Right cardiac atrium (tissue), 5 donors: ENCODE measurements at regions not wholly inside any gene's neighbourhood (a gene's known extent, or its start where the extent isn't known, plus 50 kb on each side); places are given as distances from the start of the nearest gene placed in this dataset.
"Not testable (repeated sequence)": the region's sequence is repeated elsewhere in the genome, so short reads cannot be mapped to it uniquely, and the experiment has no call there.

Experiments
- ATAC-seq, 2 donors: fragments of 200-7000 bp; cut with Tn5 transposase; one replicate each; pipeline versions ENCODE4 v1.8.0 to v1.9.1; 2020; ENCODE audit warnings: moderate library complexity in 2 of 2, mild to moderate bottlenecking in 1 of 2
- DNase-seq, 3 donors: peaks; one replicate each; pipeline ENCODE4 v3.0.0-alpha.2; 2020
- H3K27ac ChIP-seq: one replicate; pipeline ENCODE4 v1.5.1; 2013; ENCODE audit warnings: mild to moderate bottlenecking, low read length, control low read depth, moderate library complexity
- H3K27me3 ChIP-seq: one replicate; pipeline ENCODE4 v1.6.1; 2013; ENCODE audit not compliant: control insufficient read depth, insufficient read depth
- H3K4me1 ChIP-seq: one replicate; pipeline ENCODE4 v1.6.1; 2013; ENCODE audit warnings: low read length; ENCODE audit not compliant: control insufficient read depth, insufficient read depth
- H3K4me3 ChIP-seq: one replicate; pipeline ENCODE4 v1.5.1; 2013; ENCODE audit warnings: low read length, control low read depth
- H3K9me3 ChIP-seq: one replicate; pipeline ENCODE4 v1.6.1; 2013; ENCODE audit warnings: low read length; ENCODE audit not compliant: control insufficient read depth
- WGBS: extraction: QIAGEN DNeasy Blood & Tissue Kit; methylation state at CpG from one replicate; pipeline ENCODE4 v1.1.7; 2013; 5-methylcytosine and 5-hydroxymethylcytosine counted together
- intact Hi-C, 4 donors: fragments of 100-400 bp; cut with DNase I; formaldehyde crosslinking; loops; one replicate each; pipeline versions ENCODE4 v1.11.0 to v1.14.0; 2022 to 2023
- donor health status: healthy with polysubstance abuse.
- donor health status: DM: no; HTN: yes; CAD: no.
- donor health status: DM: no; HTN: no; CAD: no.
- donor health status: DM: no; HTN: yes; CAD: no; lungs with severe emphysema.
- donor health status: DM: yes; HTN: yes; CAD: no.

DNA sequence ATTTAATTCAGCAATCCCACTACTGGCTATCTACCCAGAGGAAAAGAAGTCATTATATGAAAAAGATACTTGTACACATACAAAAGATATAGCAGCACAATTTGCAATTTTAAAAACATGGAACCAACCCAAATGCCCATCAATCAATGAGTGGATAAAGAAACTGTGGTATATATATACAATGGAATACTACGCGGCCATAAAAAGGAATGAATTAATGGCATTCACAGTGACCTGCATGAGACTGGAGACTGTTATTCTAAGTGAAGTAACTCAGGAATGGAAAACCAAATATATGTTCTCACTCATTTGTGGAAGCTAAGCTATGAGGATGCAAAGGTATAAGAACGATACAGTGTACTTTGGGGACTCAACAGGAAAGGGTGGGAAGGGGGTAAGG is 102.8 kb upstream of the KCNMA1 start:
- WGBS: 97% methylated on average over 3 of the region's 3 CpGs
- H3K4me1 ChIP-seq, H3K27ac ChIP-seq, H3K9me3 ChIP-seq, H3K27me3 ChIP-seq, DNase-seq, H3K4me3 ChIP-seq, intact Hi-C loops, ATAC-seq: not testable (repeated sequence)

DNA sequence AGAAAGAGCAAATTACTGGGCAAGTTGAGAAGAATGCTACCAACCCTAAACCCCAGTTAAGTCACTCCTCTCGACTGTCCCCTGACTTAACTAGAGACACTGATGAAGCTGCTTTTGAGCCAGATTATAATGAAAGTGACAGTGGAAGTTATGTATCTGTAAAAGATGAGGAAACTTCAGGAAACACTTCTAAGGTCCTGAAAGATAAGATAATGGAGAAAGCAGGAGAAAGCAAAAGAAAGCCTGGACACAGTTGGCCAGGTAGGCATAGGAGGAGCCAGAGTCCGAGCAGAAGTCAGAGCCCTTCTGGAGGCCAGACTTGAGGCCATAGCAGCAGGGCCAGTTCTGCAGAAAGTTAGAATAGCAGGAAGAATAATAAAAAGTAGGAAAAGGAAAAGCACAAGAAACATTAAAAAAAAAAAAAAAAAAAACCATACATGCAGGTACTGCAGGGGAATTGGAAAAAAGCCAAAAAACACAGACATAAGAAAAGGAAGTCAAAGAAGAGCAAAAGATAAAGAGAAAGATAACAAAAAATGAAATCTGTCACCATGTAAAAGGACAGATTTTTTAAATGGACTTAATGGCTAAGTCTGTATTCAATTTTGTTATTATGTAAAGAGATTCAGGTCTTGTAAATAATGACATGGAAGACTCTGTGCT is 101.0 kb upstream of the KCNMA1 start:
- H3K9me3 ChIP-seq: no peaks in the 10 kb centered on the region
- WGBS: 64% methylated on average over 2 of the region's 2 CpGs
- H3K27me3 ChIP-seq: peaks cover 3% of the 10 kb centered on the region

GRCh38 chr10:77737608-77738007 is 100.0 kb upstream of the KCNMA1 start:
- H3K9me3 ChIP-seq: no peaks in the 10 kb centered on the region
- peaks cover 3% of the 10 kb centered on the region for H3K27me3 ChIP-seq
- H3K27ac ChIP-seq: no peak overlapping the region
- H3K4me3 ChIP-seq: no peak overlapping the region
- intact Hi-C loops: no loop called here
- DNase-seq (no peak), ATAC-seq (no peak)
- H3K4me1 ChIP-seq: no peaks in the 10 kb centered on the region
- WGBS: 68% methylated on average over 2 of the region's 2 CpGs

More for the DNA sequence above, 101.0 kb upstream of the KCNMA1 start:
- H3K4me3 ChIP-seq: no peak overlapping the region
- DNase-seq (no peak), ATAC-seq (no peak)
- H3K4me1 ChIP-seq: no peaks in the 10 kb centered on the region
- intact Hi-C loops: no loop called here
- no peak overlapping the region for H3K27ac ChIP-seq

- not testable (repeated sequence) for ATAC-seq, H3K4me3 ChIP-seq
- WGBS: 51% methylated on average over 5 of the region's 5 CpGs
Measured at GRCh38 chr10:77735136-77735535, 97.5 kb upstream of the KCNMA1 start.

GRCh38 chr10:77732213-77733003 is 94.8 kb upstream of the KCNMA1 start:
- peaks cover 3% of the 10 kb centered on the region for H3K27me3 ChIP-seq
- ATAC-seq: no peak
- no peaks in the 10 kb centered on the region for H3K9me3 ChIP-seq
- WGBS: 76% methylated on average over 23 of the region's 23 CpGs
- H3K4me1 ChIP-seq: no peaks in the 10 kb centered on the region
- H3K27ac ChIP-seq: no peak overlapping the region
- DNase-seq: no peak
- intact Hi-C loops: no loop called here
- H3K4me3 ChIP-seq: no peak overlapping the region

More at GRCh38 chr10:77735136-77735535, 97.5 kb upstream of the KCNMA1 start:
- DNase-seq, H3K27ac ChIP-seq, intact Hi-C loops, H3K27me3 ChIP-seq, H3K9me3 ChIP-seq, H3K4me1 ChIP-seq: not testable (repeated sequence)

DNA sequence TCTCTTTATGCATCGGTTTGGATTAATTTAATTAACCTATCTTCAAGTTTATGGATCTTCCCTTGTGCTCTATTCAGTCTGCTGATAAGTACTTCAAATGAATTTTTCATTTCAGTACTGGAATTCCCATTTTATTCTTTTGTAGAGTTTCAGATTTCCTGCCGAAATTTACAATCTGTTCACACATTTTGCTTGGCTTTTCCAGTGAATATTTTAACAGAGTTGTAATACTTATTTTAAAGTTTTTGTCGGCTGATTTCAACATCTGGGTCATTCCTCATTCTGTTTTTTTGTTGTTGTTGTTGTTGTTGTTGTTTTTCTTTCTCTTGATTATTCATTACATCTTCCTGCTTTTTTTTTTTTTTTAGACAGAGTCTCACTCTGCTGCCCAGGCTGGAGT is 89.9 kb upstream of the KCNMA1 start:
- H3K9me3 ChIP-seq: no peaks in the 10 kb centered on the region
- H3K27ac ChIP-seq: no peak overlapping the region
- no peaks in the 10 kb centered on the region for H3K27me3 ChIP-seq
- intact Hi-C loops: no loop called here
- H3K4me1 ChIP-seq: no peaks in the 10 kb centered on the region
- DNase-seq (no peak), ATAC-seq (no peak)
- H3K4me3 ChIP-seq: no peak overlapping the region
- 77% methylated on average over 3 of the region's 3 CpGs for WGBS

- Histone ChIP-seq H3K27ac (no peak overlapping the region), H3K4me1 (no peaks in the 10 kb centered on the region), H3K27me3 (no peaks in the 10 kb centered on the region), H3K9me3 (no peaks in the 10 kb centered on the region), H3K4me3 (no peak overlapping the region)
- ATAC-seq (no peak), DNase-seq (no peak)
- WGBS: 78% methylated on average over 3 of the region's 3 CpGs
- intact Hi-C loops: no loop called here
Measured at GRCh38 chr10:77726732-77727131, 89.1 kb upstream of the KCNMA1 start.

DNA sequence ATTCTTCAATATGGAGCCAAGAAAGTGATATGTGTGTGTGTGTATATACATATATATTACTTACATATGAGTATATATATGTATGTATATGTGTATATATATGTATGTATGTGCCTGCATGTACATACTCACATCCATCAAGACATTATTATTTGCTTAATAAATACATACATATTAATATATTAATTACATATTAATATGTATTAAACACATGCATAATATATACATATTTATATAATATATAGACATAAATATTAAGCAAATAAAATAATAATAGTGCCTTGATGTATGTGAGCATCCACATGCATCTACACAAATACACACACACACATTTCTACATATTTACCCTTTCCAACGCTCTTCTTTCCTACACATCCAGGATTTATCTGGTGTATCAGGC is 88.7 kb upstream of the KCNMA1 start:
- intact Hi-C loops: no loop called here
- WGBS: 94% methylated on average over 1 of the region's 1 CpG
- no peaks in the 10 kb centered on the region for H3K4me1 ChIP-seq
- no peaks in the 10 kb centered on the region for H3K9me3 ChIP-seq
- ATAC-seq (no peak), DNase-seq (no peak)
- H3K27me3 ChIP-seq: no peaks in the 10 kb centered on the region
- no peak overlapping the region for H3K27ac ChIP-seq
- no peak overlapping the region for H3K4me3 ChIP-seq

- no peaks in the 10 kb centered on the region for H3K9me3 ChIP-seq
- H3K4me1 ChIP-seq: no peaks in the 10 kb centered on the region
- intact Hi-C loops: no loop called here
- H3K27ac ChIP-seq: no peak overlapping the region
- ATAC-seq (no peak), DNase-seq (no peak)
- no peaks in the 10 kb centered on the region for H3K27me3 ChIP-seq
- no peak overlapping the region for H3K4me3 ChIP-seq
- 76% methylated on average over 2 of the region's 2 CpGs for WGBS
Measured at GRCh38 chr10:77724820-77725219, 87.2 kb upstream of the KCNMA1 start.

DNA sequence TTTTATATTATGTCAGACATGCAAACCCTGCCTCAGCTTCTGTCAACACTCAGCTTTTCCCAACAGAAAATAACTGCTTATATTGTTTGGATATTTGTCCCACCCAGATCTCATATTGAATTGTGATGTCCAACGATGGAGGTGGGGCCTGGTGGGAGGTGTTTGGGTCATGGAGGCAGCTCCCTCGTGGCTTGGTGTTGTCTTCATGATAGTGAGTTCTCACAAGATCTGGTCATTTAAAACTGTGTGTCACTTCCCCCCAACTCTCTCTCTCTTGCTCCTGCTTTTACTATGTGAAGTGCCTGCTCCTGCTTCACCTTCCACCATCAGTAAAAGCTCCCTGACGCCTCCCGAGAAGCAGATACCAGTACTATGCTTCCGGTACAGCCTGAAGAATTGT is 85.8 kb upstream of the KCNMA1 start:
- no peaks in the 10 kb centered on the region for H3K27me3 ChIP-seq
- ATAC-seq: no peak
- no peak overlapping the region for H3K27ac ChIP-seq
- intact Hi-C loops: no loop called here
- H3K4me3 ChIP-seq: no peak overlapping the region
- no peaks in the 10 kb centered on the region for H3K9me3 ChIP-seq
- DNase-seq: no peak
- H3K4me1 ChIP-seq: no peaks in the 10 kb centered on the region
- WGBS: 63% methylated on average over 5 of the region's 5 CpGs

GRCh38 chr10:77722956-77723355 is 85.3 kb upstream of the KCNMA1 start:
- H3K27me3 ChIP-seq, ATAC-seq, H3K4me1 ChIP-seq, intact Hi-C loops, DNase-seq, H3K9me3 ChIP-seq, H3K4me3 ChIP-seq, H3K27ac ChIP-seq: not testable (repeated sequence)
- 39% methylated on average over 3 of the region's 3 CpGs for WGBS
